Caco-2 (cell line): ENCODE measurements at regions not wholly inside any gene's neighbourhood (a gene's known extent, or its start where the extent isn't known, plus 50 kb on each side); places are given as distances from the start of the nearest gene placed in this dataset.
"Not testable (repeated sequence)": the region's sequence is repeated elsewhere in the genome, so short reads cannot be mapped to it uniquely, and the experiment has no call there.

Experiments used
- BruUV-seq: library from RNA; stranded (reverse); fragments of 400-500 nt; replicated peaks from 2 replicates; lab custom pipeline; 2021; lab: Mats Ljungman, UMichigan
- CTCF ChIA-PET: fragments of 300-600 bp; sonication (Branson Sonifier 250); formaldehyde crosslinking; loops from one replicate; lab custom pipeline; 2022; ENCODE audit warnings: antibody characterized with exemption; lab: Charles Lee
- POLR2A ChIA-PET: fragments of 300-600 bp; sonication (Branson Sonifier 250); formaldehyde crosslinking; loops from one replicate; lab custom pipeline; 2022; ENCODE audit warnings: antibody characterized with exemption; lab: Charles Lee
- DNase-seq, 2 experiments: peaks; one replicate each; pipeline versions ENCODE4 v3.0.0 to v3.0.0-alpha.2; 2020 to 2022
- H3K27me3 ChIP-seq: replicated peaks from 2 replicates; pipeline ENCODE4 v1.6.0; 2011; ENCODE audit warnings: low read length; ENCODE audit not compliant: control insufficient read depth, insufficient read depth
- H3K36me3 ChIP-seq: 2 replicates; pipeline ENCODE4 v1.5.1; 2011; ENCODE audit warnings: low read length; ENCODE audit not compliant: control insufficient read depth, insufficient read depth
- H3K4me1 ChIP-seq: fragments of 250-450 bp; sonication (Bioruptor Pico); 2 replicates; pipeline ENCODE4 v1.5.1; 2020; ENCODE audit warnings: mild to moderate bottlenecking
- H3K4me3 ChIP-seq: 2 replicates; pipeline ENCODE4 v1.5.1; 2011; ENCODE audit warnings: low read depth, mild to moderate bottlenecking, control low read depth, low read length
- H3K9me3 ChIP-seq: fragments of 250-450 bp; sonication (Bioruptor Pico); 2 replicates; pipeline ENCODE4 v1.5.1; 2020; ENCODE audit warnings: mild to moderate bottlenecking, moderate library complexity
- H3K27ac Mint-ChIP-seq: one replicate; pipeline ENCODE4 v1.8.0; 2022; ENCODE audit warnings: mixed read lengths; ENCODE audit not compliant: unreplicated experiment
- H3K27me3 Mint-ChIP-seq: one replicate; pipeline ENCODE4 v1.8.0; 2022; ENCODE audit warnings: mixed read lengths; ENCODE audit not compliant: insufficient read depth, unreplicated experiment
- H3K36me3 Mint-ChIP-seq: one replicate; pipeline ENCODE4 v1.8.0; 2022; ENCODE audit warnings: mild to moderate bottlenecking, mixed read lengths; ENCODE audit not compliant: insufficient read depth, unreplicated experiment
- H3K4me1 Mint-ChIP-seq: one replicate; pipeline ENCODE4 v1.8.0; 2022; ENCODE audit warnings: low read depth, mixed read lengths; ENCODE audit not compliant: unreplicated experiment
- H3K4me3 Mint-ChIP-seq: one replicate; pipeline ENCODE4 v1.8.0; 2022; ENCODE audit warnings: mild to moderate bottlenecking, moderate library complexity, mixed read lengths; ENCODE audit not compliant: unreplicated experiment
- H3K9me3 Mint-ChIP-seq: one replicate; pipeline ENCODE4 v1.8.0; 2022; ENCODE audit warnings: mixed read lengths; ENCODE audit not compliant: unreplicated experiment
- CTCF ChIP-seq, 2 experiments: fragments of 200-600 bp in 1 of 2; IDR thresholded peaks; 1 replicate in 1 of 2; 2 replicates in 1 of 2; pipeline versions ENCODE4 v1.5.1 to v1.8.0; 2011 to 2022; ENCODE audit warnings: antibody characterized with exemption in 1 of 2, control low read depth in 1 of 2, inconsistent platforms in 1 of 2, low read depth in 1 of 2, low read length in 1 of 2, mild to moderate bottlenecking in 1 of 2, moderate library complexity in 1 of 2; ENCODE audit not compliant: insufficient read depth in 1 of 2, severe bottlenecking in 1 of 2, unreplicated experiment in 1 of 2
- intact Hi-C: fragments of 100-400 bp; cut with micrococcal nuclease; formaldehyde crosslinking; loops from one replicate; pipeline ENCODE4 v1.10.0; 2022; ENCODE audit not compliant: unreplicated experiment

- ChIA-PET POLR2A (interaction anchor here (0.6 kb wide), 1 partner anchor 12 kb away, joined by 3 read pairs; no protein-coding TSS in a partner anchor), CTCF (interaction anchor here (0.6 to 0.7 kb wide), 2 partner anchors 20 to 89 kb away, joined by 3 to 10 read pairs; no protein-coding TSS in a partner anchor)
- Histone ChIP-seq H3K4me3 (no peak overlapping the region), H3K27me3 (no peaks in the 10 kb centered on the region), H3K9me3 (no peaks in the 10 kb centered on the region), H3K36me3 (no peaks in the 10 kb centered on the region), H3K4me1 (no peaks in the 10 kb centered on the region)
- no peaks in the 10 kb centered on the region for H3K27me3 Mint-ChIP-seq
- no peaks in the 10 kb centered on the region for H3K4me1 Mint-ChIP-seq
- H3K4me3 Mint-ChIP-seq: no peak overlapping the region
- TF ChIP-seq CTCF (IDR thresholded peaks at IDR 0.05; ENCODE audit: insufficient read depth in 1 of 2, low read depth in 1 of 2, low read length in 1 of 2, severe bottlenecking in 1 of 2, unreplicated experiment in 1 of 2): no peak
- BruUV-seq: no TSS peak
- no peak overlapping the region for H3K27ac Mint-ChIP-seq
- no peaks in the 10 kb centered on the region for H3K9me3 Mint-ChIP-seq
- intact Hi-C loops: no loop called here
- DNase-seq: no peak
- H3K36me3 Mint-ChIP-seq: no peaks in the 10 kb centered on the region
These were observed 173.4 kb upstream of the CIBAR2 start for GRCh38 chr16:85285681-85286065.

GRCh38 chr16:85286066-85286831, 174.0 kb upstream of the CIBAR2 start:
- ChIA-PET CTCF (interaction anchor here (0.6 to 0.8 kb wide), 2 partner anchors 11 to 21 kb away, joined by 3 read pairs; no protein-coding TSS in a partner anchor), POLR2A (no interaction called here)
- Mint-ChIP-seq H3K4me1 (no peaks in the 10 kb centered on the region), H3K9me3 (no peaks in the 10 kb centered on the region), H3K27me3 (no peaks in the 10 kb centered on the region), H3K4me3 (no peak overlapping the region), H3K27ac (no peak overlapping the region), H3K36me3 (no peaks in the 10 kb centered on the region)
- intact Hi-C loops: no loop called here
- no peaks in the 10 kb centered on the region for H3K36me3 ChIP-seq
- H3K4me3 ChIP-seq: no peak overlapping the region
- no peaks in the 10 kb centered on the region for H3K4me1 ChIP-seq
- H3K27me3 ChIP-seq: no peaks in the 10 kb centered on the region
- TF ChIP-seq CTCF (IDR thresholded peaks at IDR 0.05; ENCODE audit: insufficient read depth in 1 of 2, low read depth in 1 of 2, low read length in 1 of 2, severe bottlenecking in 1 of 2, unreplicated experiment in 1 of 2): no peak
- no TSS peak for BruUV-seq
- no peaks in the 10 kb centered on the region for H3K9me3 ChIP-seq
- no peak for DNase-seq

- no peaks in the 10 kb centered on the region for H3K36me3 ChIP-seq
- intact Hi-C loops: no loop called here
- CTCF ChIA-PET: interaction anchor here (0.5 to 0.8 kb wide), 2 partner anchors 10 to 44 kb away, joined by 3 read pairs; no protein-coding TSS in a partner anchor
- H3K27ac Mint-ChIP-seq: no peak overlapping the region
- no peak overlapping the region for H3K4me3 ChIP-seq
- BruUV-seq: no TSS peak
- H3K27me3 Mint-ChIP-seq: no peaks in the 10 kb centered on the region
- no peaks in the 10 kb centered on the region for H3K4me1 Mint-ChIP-seq
- H3K27me3 ChIP-seq: no peaks in the 10 kb centered on the region
- DNase-seq: no peak
- peaks cover 5% of the 10 kb centered on the region; the same call in 1 of the 2 replicates for H3K4me1 ChIP-seq
- TF ChIP-seq CTCF (IDR thresholded peaks at IDR 0.05; ENCODE audit: insufficient read depth in 1 of 2, low read depth in 1 of 2, low read length in 1 of 2, severe bottlenecking in 1 of 2, unreplicated experiment in 1 of 2): no peak
- H3K9me3 Mint-ChIP-seq: no peaks in the 10 kb centered on the region
- H3K4me3 Mint-ChIP-seq: no peak overlapping the region
- POLR2A ChIA-PET: no interaction called here
- H3K36me3 Mint-ChIP-seq: no peaks in the 10 kb centered on the region
- H3K9me3 ChIP-seq: no peaks in the 10 kb centered on the region
These were observed 174.9 kb upstream of the CIBAR2 start for GRCh38 chr16:85286951-85287814.

- H3K27me3 Mint-ChIP-seq, H3K4me3 Mint-ChIP-seq, H3K27me3 ChIP-seq, POLR2A ChIA-PET, CTCF ChIA-PET, H3K4me1 ChIP-seq, H3K36me3 Mint-ChIP-seq, H3K27ac Mint-ChIP-seq, H3K36me3 ChIP-seq, H3K4me3 ChIP-seq, BruUV-seq, H3K4me1 Mint-ChIP-seq, H3K9me3 Mint-ChIP-seq, H3K9me3 ChIP-seq, DNase-seq, intact Hi-C loops: not testable (repeated sequence)
These were observed 175.5 kb upstream of the CIBAR2 start for GRCh38 chr16:85287815-85288109.
